ENCODE measurements at regions not wholly inside any gene's neighbourhood (a gene's known extent, or its start where the extent isn't known, plus 50 kb on each side); places are given as distances from the start of the nearest gene placed in this dataset.
"Not testable (repeated sequence)": the region's sequence is repeated elsewhere in the genome, so short reads cannot be mapped to it uniquely, and the experiment has no call there.

DNA sequence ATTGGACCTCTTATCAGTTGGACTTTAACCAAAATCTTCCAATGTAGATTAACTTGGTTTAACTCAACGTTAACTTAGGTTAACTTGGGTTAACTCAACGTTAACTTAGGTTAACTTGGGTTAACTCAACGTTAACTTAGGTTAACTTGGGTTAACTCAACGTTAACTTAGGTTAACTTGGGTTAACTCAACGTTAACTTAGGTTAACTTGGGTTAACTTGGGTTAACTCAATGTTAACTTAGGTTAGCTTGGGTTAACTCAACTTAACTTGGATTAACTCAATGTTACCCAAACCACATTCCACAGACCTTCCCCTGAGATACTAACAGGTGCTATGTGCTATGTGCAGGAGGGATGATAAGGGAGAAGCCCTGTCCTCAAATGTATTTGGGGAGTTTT is 306.9 kb upstream of the IL12A start:
- TF ChIP-seq, protein P1, sequence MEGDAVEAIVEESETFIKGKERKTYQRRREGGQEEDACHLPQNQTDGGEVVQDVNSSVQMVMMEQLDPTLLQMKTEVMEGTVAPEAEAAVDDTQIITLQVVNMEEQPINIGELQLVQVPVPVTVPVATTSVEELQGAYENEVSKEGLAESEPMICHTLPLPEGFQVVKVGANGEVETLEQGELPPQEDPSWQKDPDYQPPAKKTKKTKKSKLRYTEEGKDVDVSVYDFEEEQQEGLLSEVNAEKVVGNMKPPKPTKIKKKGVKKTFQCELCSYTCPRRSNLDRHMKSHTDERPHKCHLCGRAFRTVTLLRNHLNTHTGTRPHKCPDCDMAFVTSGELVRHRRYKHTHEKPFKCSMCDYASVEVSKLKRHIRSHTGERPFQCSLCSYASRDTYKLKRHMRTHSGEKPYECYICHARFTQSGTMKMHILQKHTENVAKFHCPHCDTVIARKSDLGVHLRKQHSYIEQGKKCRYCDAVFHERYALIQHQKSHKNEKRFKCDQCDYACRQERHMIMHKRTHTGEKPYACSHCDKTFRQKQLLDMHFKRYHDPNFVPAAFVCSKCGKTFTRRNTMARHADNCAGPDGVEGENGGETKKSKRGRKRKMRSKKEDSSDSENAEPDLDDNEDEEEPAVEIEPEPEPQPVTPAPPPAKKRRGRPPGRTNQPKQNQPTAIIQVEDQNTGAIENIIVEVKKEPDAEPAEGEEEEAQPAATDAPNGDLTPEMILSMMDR (IDR thresholded peaks at IDR 0.05) = not testable (repeated sequence)
- not testable (repeated sequence) for TF ChIP-seq POLR2AphosphoS5 (IDR thresholded peaks at IDR 0.05)
